Limb (tissue), 2 donors: ENCODE measurements at regions not wholly inside any gene's neighbourhood (a gene's known extent, or its start where the extent isn't known, plus 50 kb on each side); places are given as distances from the start of the nearest gene placed in this dataset.
A peak's percentile ranks its signal among the peaks of the same experiment; 100 is the strongest.

ENCODE experiments used
- DNase-seq, 2 donors: peaks; one replicate each; pipeline ENCODE4 v3.0.0-alpha.2; 2016; ENCODE audit errors: extremely low spot score in 2 of 2

GRCh38 chr9:99531313-99531712 lies 290.4 kb upstream of the NR4A3 start:
- DNase-seq: no peak

GRCh38 chr9:99533421-99533820 lies 288.3 kb upstream of the NR4A3 start:
- no peak for DNase-seq

DNA sequence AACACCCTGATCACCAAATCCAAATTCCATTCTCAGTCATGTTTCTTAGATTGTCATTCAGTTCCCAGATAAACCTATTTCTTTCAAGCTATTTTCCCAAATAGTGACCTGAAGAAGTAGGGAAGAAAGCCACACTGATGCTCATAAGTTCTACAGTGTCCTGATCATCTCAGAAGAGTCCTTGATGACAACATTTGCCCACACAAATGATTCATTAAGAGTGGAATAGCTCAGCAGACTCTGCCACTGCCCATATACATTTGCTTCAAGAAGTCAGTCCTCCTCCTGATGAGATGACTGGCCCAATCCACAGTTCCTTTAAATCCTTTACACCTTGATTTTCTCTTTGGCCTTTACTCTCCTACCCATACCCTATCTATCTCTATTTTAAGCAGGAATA lies 283.7 kb upstream of the NR4A3 start:
- DNase-seq: no peak

GRCh38 chr9:99544526-99544925 lies 277.2 kb upstream of the NR4A3 start:
- DNase-seq: no peak

GRCh38 chr9:99549441-99549840 lies 272.2 kb upstream of the NR4A3 start:
- no peak for DNase-seq

DNA sequence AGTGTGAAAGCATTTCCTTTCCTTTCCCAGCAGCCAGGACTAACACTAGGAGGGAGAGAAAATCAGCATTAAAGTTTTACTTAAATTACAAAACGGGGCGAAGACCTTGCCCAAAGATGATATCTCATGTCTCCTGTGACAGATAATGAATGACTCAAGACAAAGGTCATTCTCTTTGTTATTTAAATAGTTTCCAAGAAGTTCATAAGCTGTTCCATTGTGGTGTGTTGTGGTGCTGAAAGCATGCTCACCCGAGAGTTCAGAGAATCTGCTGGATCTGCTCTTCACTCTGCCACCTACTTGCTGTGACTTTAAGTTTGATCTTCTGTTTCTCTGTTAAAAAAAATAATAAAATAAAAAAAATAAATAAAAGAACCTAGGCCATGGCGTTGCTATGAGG lies 265.9 kb upstream of the NR4A3 start:
- DNase-seq: no peak

GRCh38 chr9:99556998-99557397 lies 264.7 kb upstream of the NR4A3 start:
- no peak for DNase-seq

- no peak for DNase-seq
Measured at GRCh38 chr9:99557816-99558215, 263.9 kb upstream of the NR4A3 start.

DNA sequence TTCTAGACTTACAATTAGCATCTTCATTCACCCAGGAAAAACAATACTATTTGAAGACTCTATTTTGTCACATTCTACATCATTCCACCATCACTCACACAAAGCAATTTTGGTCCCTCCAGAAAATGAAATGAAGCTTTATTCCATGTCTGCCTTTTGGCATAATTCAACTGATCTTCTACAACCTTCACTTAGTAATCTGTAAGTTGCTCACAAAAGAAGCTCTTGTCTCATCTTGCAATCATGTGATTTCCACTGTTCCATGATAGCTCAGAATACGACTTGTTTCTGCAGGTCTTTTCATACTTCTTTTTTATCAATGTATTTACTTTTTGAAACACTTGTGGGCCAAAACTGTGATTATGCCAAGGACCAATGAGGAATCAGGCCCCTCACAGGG lies 261.9 kb upstream of the NR4A3 start:
- no peak for DNase-seq

GRCh38 chr9:99560561-99560960 lies 261.1 kb upstream of the NR4A3 start:
- no peak for DNase-seq

- peak in 1 of 2 donors; percentile 35 for DNase-seq
Measured at GRCh38 chr9:99561509-99561917, 260.2 kb upstream of the NR4A3 start.

- DNase-seq: no peak
Measured at GRCh38 chr9:99561961-99562565, 259.6 kb upstream of the NR4A3 start.

GRCh38 chr9:99563364-99563763 lies 258.3 kb upstream of the NR4A3 start:
- no peak for DNase-seq

- DNase-seq: no peak
Measured at GRCh38 chr9:99565203-99565602, 256.5 kb upstream of the NR4A3 start.

GRCh38 chr9:99567436-99567835 lies 254.2 kb upstream of the NR4A3 start:
- no peak for DNase-seq

DNA sequence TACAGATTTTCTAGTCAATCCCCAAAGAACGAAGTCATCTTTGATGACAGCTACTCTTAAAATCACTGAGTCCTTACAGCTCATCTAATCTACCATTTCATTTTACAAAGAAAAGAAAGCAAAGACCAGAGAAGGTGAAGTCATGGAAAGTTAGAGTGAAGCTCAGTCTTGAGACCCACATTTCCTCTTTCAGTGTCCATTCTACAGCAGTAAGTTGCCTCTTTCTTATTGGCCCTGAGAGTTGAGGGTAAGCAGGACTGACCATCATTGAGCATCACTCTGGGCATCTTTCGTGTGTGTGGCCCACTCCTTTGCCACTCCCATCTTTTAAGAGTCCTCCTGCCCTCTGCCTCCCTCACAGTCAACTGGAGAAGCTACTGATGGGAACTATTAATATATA lies 251.8 kb upstream of the NR4A3 start:
- no peak for DNase-seq

- DNase-seq: no peak
Measured at GRCh38 chr9:99572567-99572966, 249.1 kb upstream of the NR4A3 start.

DNA sequence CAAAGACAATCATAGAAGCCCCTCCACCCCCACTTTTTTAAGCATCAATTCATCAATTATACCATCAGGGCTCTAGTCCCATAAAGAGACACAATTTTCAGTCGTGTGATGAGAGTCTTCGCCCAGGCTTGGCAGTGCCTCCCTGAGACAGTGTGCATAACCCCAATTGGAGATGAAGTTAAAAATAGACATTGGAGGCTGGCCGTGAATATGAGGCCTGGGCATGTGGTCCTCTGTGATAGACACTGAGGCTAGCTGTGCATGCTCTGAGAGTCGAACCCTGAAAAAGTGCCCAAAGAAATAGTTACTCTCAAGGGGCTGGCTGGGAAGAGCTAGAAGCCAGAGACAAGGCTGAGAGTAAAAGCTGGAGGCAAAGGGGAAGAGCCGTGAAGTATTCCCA lies 248.6 kb upstream of the NR4A3 start:
- DNase-seq: no peak

- DNase-seq: no peak
Measured at GRCh38 chr9:99573886-99574285, 247.8 kb upstream of the NR4A3 start.

GRCh38 chr9:99576002-99576401 lies 245.7 kb upstream of the NR4A3 start:
- DNase-seq: no peak

GRCh38 chr9:99576876-99577275 lies 244.8 kb upstream of the NR4A3 start:
- DNase-seq: no peak

GRCh38 chr9:99577351-99577750 lies 244.3 kb upstream of the NR4A3 start:
- DNase-seq: no peak

DNA sequence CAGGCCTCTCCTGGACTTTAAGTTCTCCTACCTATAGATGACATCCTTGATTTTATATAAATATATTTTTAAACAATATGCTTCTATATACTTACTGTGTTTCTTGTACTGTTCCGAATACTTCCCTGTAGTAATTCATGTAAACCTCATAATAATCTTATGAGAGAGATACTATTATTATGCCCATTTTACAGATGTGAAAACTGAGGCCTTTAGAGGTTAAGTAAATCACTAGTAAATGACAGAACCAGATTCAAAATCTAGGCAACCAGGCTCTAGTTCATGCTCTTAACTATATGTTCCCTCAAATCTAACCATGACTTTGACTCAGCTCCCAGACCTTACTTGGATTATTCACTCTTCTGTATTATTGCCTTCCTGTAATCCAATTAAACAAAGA lies 243.0 kb upstream of the NR4A3 start:
- DNase-seq: no peak

DNA sequence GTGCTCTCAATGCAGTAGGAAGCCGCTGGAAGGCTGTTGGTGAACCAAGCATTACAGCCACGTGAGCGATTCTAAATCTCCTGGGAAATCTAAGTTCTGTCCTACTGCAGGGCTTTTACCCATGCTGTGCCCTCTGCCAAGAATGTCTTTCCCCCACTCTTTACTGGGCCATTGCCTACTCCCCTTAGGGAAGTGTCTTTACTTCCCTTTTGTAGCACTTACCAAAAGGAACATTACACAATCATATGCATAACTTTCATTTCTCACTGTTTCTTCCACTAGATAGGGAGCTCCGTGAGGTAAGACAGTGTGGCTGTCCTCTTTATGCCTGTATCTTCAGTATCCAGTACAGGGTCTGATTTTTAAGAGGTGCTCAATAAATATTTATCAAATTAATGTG lies 241.7 kb upstream of the NR4A3 start:
- no peak for DNase-seq
